HG02759 (cell line): ENCODE measurements at regions not wholly inside any gene's neighbourhood (a gene's known extent, or its start where the extent isn't known, plus 50 kb on each side); places are given as distances from the start of the nearest gene placed in this dataset.

Experiments
- ATAC-seq: cut with Tn5 transposase; IDR thresholded peaks from one replicate; pipeline ENCODE4 v1.9.1; 2021; ENCODE audit warnings: mild to moderate bottlenecking, moderate library complexity; ENCODE audit not compliant: unreplicated experiment

DNA sequence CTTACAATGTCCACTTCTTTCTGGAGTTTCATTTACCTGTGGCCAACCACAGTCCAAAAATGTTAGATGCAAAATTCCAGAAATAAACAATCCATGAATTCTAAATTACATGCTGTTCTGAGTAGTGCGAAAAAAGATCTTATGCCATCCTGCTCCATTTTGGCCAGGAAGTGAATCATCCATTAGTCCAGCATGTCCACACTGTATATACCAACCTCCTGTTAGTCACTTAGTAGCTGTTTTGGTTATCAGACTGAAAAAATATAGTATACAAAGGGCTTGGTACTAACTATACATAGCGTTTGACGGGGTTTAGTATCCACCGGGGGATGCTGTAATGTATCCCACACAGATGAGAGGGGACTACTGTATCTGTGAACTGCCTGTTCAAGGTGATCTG, 618.0 kb upstream of the ARGLU1 start:
- no peak for ATAC-seq

GRCh38 chr13:107170270-107170931, 602.5 kb upstream of the ARGLU1 start:
- ATAC-seq: no peak

GRCh38 chr13:107157271-107157670, 589.3 kb upstream of the ARGLU1 start:
- ATAC-seq: no peak

DNA sequence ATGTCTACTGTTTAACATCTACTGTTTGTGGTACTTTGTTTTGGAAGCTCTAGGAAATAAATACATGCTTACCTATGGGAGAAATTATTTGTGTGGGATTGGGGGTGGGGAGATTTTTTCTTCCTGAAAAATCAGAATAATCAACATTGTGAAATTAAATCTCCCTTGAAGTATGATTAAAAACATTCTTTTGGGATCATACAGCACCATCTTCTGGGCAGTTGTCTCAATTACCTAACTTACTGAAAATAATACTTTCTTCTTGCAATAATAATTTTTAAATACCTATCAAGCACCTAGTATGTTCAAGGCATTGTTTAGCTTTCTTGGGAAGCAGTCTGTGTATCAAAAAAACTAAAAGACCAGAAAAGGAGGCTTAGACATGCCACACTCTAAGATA, 576.5 kb upstream of the ARGLU1 start:
- ATAC-seq: no peak

GRCh38 chr13:107141767-107142166, 573.8 kb upstream of the ARGLU1 start:
- no peak for ATAC-seq

DNA sequence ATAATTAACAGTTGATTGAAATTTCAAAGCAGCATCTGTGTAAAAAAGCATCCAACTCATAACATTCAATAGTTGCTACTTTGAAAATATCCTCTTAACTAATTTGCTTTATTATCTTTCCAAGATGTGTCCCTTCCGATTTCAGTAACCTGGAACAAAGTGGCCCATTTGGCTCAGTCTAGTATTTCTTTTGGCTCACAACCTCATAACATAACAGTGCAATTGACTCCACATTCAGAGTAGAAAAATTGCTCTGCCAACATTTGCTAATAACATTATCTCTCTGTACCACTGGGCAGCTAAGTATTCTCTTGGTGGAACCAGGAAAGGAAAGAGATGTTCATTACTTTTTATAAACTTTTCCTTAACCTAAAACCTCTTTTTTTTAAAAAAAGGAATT, 571.1 kb upstream of the ARGLU1 start:
- no peak for ATAC-seq

DNA sequence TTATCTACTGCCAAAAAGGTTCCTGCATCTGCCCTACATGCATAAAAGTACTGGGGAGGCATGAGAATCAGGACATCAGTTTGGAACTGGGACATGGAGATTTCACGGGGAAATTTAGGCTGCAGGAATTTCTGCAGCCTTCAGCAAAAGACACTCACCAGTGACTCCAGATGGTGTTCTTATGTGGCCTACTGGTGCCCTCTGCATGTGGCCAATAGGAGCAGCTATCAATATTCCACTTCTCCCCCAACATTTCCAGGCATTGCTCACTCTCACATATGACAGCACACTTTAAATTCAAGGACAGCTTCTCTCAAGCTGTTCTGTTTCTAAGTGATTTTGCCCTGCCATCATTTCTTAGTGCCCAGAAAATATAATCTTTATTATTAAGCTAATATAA, 570.5 kb upstream of the ARGLU1 start:
- no peak for ATAC-seq

DNA sequence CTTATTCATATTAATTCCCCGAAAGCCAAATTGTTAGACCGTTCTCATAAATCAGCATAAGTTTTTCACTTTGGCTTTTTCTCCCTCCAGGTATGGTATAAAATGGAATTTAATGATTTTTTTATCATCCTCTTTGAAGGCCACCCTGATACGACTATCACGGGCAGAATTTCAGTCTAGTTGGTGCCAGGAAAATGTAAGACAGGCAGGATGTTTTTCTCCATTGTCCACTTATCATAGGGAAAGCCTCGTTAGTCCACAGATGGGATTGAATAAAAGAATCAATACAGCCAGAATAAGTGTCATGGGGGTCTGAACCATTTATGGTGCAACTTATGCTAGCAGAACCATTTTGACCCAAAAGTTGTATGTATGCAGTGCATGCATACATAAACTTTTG, 566.0 kb upstream of the ARGLU1 start:
- ATAC-seq: no peak

DNA sequence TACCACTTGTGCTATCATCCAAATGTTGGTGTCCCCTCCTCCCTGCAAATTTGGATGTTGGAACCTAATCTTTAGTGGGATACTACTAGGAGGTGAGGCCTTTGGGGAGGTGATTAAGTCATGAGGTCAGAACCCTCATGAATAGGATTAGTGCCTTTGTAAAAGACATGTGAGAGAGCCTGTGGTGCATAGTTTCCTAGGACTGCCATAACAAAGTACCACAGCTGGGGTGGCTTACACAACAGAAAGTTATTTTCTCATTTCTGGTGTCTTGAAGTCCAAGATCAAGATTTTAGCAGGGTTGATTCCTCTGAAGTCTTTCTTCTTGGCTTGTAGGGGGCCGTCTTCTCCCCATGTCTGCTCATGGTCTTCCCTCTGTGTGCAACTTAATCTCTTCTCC, 562.6 kb upstream of the ARGLU1 start:
- no peak for ATAC-seq

DNA sequence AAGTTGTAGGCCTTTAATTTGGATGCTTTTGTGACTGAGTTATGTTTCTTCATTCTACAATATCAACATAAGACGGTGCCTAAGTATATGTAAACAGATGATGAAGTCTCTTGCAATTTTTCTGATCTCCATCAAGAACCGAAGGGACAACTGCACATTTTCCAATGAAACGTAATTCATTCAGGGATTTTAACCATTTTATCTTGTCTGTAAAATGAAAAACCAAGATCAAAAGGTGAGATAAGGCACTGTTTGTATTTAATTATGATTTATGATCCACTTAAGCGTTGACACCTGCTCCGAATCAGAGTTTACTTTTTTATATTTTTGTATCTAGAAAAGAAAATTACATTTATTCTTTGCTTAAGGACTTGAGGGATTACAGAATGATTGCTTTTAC, 556.8 kb upstream of the ARGLU1 start:
- no peak for ATAC-seq

DNA sequence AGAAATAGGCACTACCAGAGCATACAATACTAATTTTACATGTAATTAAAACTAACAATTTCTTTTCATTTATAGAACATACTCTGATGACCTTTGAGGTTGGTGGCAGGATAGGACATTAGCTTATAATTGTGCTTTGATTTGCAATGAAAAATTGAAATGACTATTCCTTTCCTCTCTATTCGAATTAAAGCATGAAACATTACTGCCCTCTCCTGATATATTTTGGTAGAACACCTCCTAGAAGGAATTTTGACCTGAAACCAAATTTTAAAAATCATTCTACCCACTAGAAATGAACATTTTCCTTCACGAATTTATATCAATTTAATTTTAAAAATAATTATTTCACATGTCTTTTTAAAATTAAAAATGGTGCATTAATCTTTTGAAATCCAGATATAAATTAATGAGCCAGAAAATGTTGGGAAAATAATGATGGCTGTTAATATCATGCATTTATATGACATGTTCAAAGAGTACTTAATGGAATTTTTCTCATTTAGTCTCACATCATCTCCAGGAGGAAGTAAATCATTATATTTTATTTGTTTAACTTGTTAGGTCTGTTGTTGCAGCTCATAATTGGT, 556.3 kb upstream of the ARGLU1 start:
- no peak for ATAC-seq

- no peak for ATAC-seq
Measured at GRCh38 chr13:107121793-107122192, 553.9 kb upstream of the ARGLU1 start.

GRCh38 chr13:107119989-107120881, 552.3 kb upstream of the ARGLU1 start:
- ATAC-seq: no peak

- no peak for ATAC-seq
Measured at GRCh38 chr13:107118506-107118905, 550.6 kb upstream of the ARGLU1 start.

DNA sequence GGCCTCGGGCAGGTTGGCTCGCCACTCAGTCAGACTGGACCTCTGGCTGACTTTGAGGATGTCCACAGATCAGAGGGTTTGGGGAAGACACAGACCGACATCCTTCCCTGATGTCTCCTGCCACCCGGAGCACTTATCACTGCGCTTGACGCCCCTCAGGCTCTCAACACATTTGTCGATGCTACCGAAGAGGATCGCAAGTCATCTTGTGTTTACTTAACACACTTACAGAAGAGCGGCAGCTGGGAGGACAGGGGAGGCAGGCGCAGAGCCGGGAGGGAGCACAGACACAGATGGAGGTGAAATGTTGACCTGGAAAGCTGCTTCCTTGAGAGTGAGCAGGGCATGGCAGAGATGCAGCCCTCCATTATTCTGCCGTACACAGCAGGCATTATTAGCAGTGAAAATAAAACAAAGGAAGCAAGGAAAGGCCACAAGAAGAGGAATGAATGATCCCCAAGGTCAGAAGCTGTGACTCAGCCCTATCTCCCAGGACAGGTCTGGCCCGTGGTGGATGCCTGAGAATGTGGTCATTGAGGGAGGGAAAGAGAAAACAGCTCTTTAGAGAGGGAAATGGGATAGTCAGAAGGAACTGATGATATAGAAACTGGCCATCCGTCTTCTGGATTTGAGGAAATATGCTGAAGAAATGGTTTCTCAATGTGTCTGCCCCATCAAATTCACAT, 549.5 kb upstream of the ARGLU1 start:
- no peak for ATAC-seq

GRCh38 chr13:107113387-107113786, 545.5 kb upstream of the ARGLU1 start:
- no peak for ATAC-seq

DNA sequence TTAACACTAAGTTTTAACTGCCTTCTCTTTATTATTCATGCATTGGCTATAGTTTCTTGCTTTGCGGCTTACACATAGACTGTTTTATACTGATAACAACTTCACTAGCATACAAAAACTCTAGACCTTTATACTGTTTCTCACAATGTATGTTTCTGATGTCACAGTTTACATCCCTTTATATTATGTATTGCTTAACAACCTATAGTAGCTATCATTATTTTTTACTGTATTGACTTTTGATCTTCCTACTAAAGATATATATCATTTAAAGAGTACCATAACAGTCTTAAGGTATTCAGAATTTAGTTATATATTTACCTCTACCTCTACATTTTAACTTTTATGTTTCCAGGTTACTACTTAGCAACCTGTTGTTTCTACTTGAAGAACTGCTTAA, 543.3 kb upstream of the ARGLU1 start:
- ATAC-seq: no peak

- no peak for ATAC-seq
Measured at GRCh38 chr13:107104631-107105030, 536.7 kb upstream of the ARGLU1 start.

DNA sequence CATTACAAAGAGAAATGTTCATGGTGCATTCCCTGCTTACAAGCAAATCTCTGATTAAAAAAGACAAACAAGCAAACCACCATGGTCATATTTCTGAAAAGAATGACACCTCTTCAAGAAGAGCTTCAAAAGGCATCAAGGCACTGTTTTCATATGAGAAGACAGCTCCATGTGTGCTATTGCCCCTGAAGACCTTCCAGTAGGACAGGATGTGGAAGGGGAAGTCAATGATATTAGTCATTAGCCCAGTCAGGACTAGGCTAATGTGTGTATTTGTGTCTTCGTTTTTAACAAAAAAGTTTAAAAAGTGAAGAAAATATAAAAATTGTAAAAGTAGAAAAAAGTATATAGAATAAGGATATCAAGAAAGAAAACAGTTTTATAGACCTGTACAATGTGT, 534.7 kb upstream of the ARGLU1 start:
- no peak for ATAC-seq

DNA sequence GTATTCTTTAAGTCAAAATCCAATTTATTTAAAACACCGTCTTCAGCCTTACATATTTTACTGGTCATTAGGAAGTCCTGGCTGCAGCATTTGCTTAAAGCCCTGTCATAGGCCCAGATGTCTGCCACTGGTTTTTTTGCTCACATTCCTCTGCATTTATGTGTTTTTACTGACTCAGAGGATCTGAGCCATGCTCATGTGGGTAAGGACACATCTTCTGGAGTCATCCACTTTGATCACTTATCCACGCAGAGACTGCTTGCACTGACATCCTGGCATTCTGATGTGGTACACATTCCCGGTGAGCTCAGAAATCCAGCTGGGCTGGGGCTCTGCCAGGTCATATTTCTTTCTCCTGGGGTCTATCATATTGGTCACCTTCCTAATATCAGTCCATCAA, 531.7 kb upstream of the ARGLU1 start:
- no peak for ATAC-seq

- no peak for ATAC-seq
Measured at GRCh38 chr13:107097916-107098315, 530.0 kb upstream of the ARGLU1 start.
